HEK293T (cell line): ENCODE measurements at regions not wholly inside any gene's neighbourhood (a gene's known extent, or its start where the extent isn't known, plus 50 kb on each side); places are given as distances from the start of the nearest gene placed in this dataset.

ENCODE experiments used
- BHLHE40 ChIP-seq: fragments of 450-650 bp; IDR thresholded peaks from 2 replicates; pipeline ENCODE4 v1.6.1; 2016; ENCODE audit warnings: mild to moderate bottlenecking, moderate library complexity, borderline replicate concordance
- FOXA1 ChIP-seq: fragments of 450-650 bp; IDR thresholded peaks from 2 replicates; pipeline ENCODE4 v1.6.1; 2016; ENCODE audit warnings: mild to moderate bottlenecking
- FOXM1 ChIP-seq: fragments of 450-650 bp; IDR thresholded peaks from 2 replicates; pipeline ENCODE4 v1.6.1; 2017; ENCODE audit warnings: mild to moderate bottlenecking, borderline replicate concordance
- HDGF ChIP-seq: fragments of 450-650 bp; IDR thresholded peaks from 2 replicates; pipeline ENCODE4 v1.6.1; 2017; ENCODE audit warnings: antibody characterized with exemption, borderline replicate concordance
- LEF1 ChIP-seq: fragments of 450-650 bp; IDR thresholded peaks from 2 replicates; pipeline ENCODE4 v1.6.1; 2017; ENCODE audit warnings: mild to moderate bottlenecking, borderline replicate concordance
- NFRKB ChIP-seq: fragments of 450-650 bp; IDR thresholded peaks from 2 replicates; pipeline ENCODE4 v1.6.1; 2016; ENCODE audit warnings: mild to moderate bottlenecking, moderate library complexity
- SP1 ChIP-seq: fragments of 450-650 bp; IDR thresholded peaks from 2 replicates; pipeline ENCODE4 v1.6.1; 2017
- SUZ12 ChIP-seq: fragments of 450-650 bp; IDR thresholded peaks from 2 replicates; pipeline ENCODE4 v1.6.1; 2016; ENCODE audit warnings: mild to moderate bottlenecking
- TARDBP ChIP-seq: fragments of 450-650 bp; IDR thresholded peaks from 2 replicates; pipeline ENCODE4 v1.6.1; 2016
- ZNF384 ChIP-seq: fragments of 450-650 bp; IDR thresholded peaks from 2 replicates; pipeline ENCODE4 v1.6.1; 2016

- TF ChIP-seq SUZ12 (no peak), TARDBP (no peak), SP1 (no peak), BHLHE40 (no peak), FOXA1 (no peak), ZNF384 (no peak), LEF1 (no peak), FOXM1 (no peak), HDGF (no peak), NFRKB (no peak)
Measured at GRCh38 chr5:156208271-156208670, 118.7 kb upstream of the SGCD start.
